ELR (cell line): ENCODE measurements at regions not wholly inside any gene's neighbourhood (a gene's known extent, or its start where the extent isn't known, plus 50 kb on each side); places are given as distances from the start of the nearest gene placed in this dataset.
"Not testable (repeated sequence)": the region's sequence is repeated elsewhere in the genome, so short reads cannot be mapped to it uniquely, and the experiment has no call there.

Experiments used
- DNase-seq: peaks from one replicate; pipeline ENCODE4 v3.0.0-alpha.2; 2015; ENCODE audit warnings: low read depth

- DNase-seq: not testable (repeated sequence)
Observed at GRCh38 chr4:9110700-9111099, 59.5 kb upstream of the FAM90A26 start.

GRCh38 chr4:9103148-9103524 is 67.1 kb upstream of the FAM90A26 start:
- DNase-seq: not testable (repeated sequence)

- not testable (repeated sequence) for DNase-seq
Observed at GRCh38 chr4:9102471-9103147, 67.6 kb upstream of the FAM90A26 start.

GRCh38 chr4:9096330-9096729 is 73.9 kb upstream of the FAM90A26 start:
- not testable (repeated sequence) for DNase-seq

GRCh38 chr4:9078796-9079195 is 91.4 kb upstream of the FAM90A26 start:
- DNase-seq: not testable (repeated sequence)

GRCh38 chr4:9076974-9077373 is 93.2 kb upstream of the FAM90A26 start:
- DNase-seq: not testable (repeated sequence)

- not testable (repeated sequence) for DNase-seq
Observed at GRCh38 chr4:9076486-9076885, 93.7 kb upstream of the FAM90A26 start.

- DNase-seq: not testable (repeated sequence)
Observed at GRCh38 chr4:9073371-9073770, 96.8 kb upstream of the FAM90A26 start.

GRCh38 chr4:9072521-9073220 is 97.5 kb upstream of the FAM90A26 start:
- DNase-seq: not testable (repeated sequence)

- DNase-seq: not testable (repeated sequence)
Observed at GRCh38 chr4:9067923-9068322, 102.3 kb upstream of the FAM90A26 start.

- DNase-seq: not testable (repeated sequence)
Observed at GRCh38 chr4:9063612-9064011, 106.6 kb upstream of the FAM90A26 start.

GRCh38 chr4:9024866-9025265 is 145.3 kb upstream of the FAM90A26 start:
- DNase-seq: not testable (repeated sequence)

GRCh38 chr4:9009792-9010191 is 138.2 kb upstream of the HMX1 start:
- DNase-seq: not testable (repeated sequence)

- DNase-seq: not testable (repeated sequence)
Observed at GRCh38 chr4:9008407-9008806, 136.8 kb upstream of the HMX1 start.

GRCh38 chr4:9001153-9001552 is 129.5 kb upstream of the HMX1 start:
- not testable (repeated sequence) for DNase-seq

- not testable (repeated sequence) for DNase-seq
Observed at GRCh38 chr4:9000505-9001001, 128.9 kb upstream of the HMX1 start.

GRCh38 chr4:8992981-8993380 is 121.3 kb upstream of the HMX1 start:
- DNase-seq: not testable (repeated sequence)

- DNase-seq: not testable (repeated sequence)
Observed at GRCh38 chr4:8991449-8991848, 119.8 kb upstream of the HMX1 start.

- DNase-seq: not testable (repeated sequence)
Observed at GRCh38 chr4:8990341-8990740, 118.7 kb upstream of the HMX1 start.

- not testable (repeated sequence) for DNase-seq
Observed at GRCh38 chr4:8985786-8986185, 114.1 kb upstream of the HMX1 start.

GRCh38 chr4:8984641-8985040 is 113.0 kb upstream of the HMX1 start:
- not testable (repeated sequence) for DNase-seq

- DNase-seq: not testable (repeated sequence)
Observed at GRCh38 chr4:8983921-8984320, 112.3 kb upstream of the HMX1 start.

GRCh38 chr4:8976466-8977128 is 105.0 kb upstream of the HMX1 start:
- not testable (repeated sequence) for DNase-seq
